ENCODE measurements at regions not wholly inside any gene's neighbourhood (a gene's known extent, or its start where the extent isn't known, plus 50 kb on each side); places are given as distances from the start of the nearest gene placed in this dataset.
A peak's percentile ranks its signal among the peaks of the same experiment; 100 is the strongest.

- no peak for DNase-seq
- Histone ChIP-seq H3K4me3 (no peak overlapping the region), H3K27me3 (no peaks in the 10 kb centered on the region), H3K36me3 (no peaks in the 10 kb centered on the region), H3K4me1 (peaks cover 0 to 6% of the 10 kb centered on the region in 2 donors), H3K9me3 (no peaks in the 10 kb centered on the region), H3K27ac (no peak overlapping the region)
- intact Hi-C loops (cut with DNase I; ENCODE audit: low total_unique reads), result no loop called here
- no peak for TF ChIP-seq CTCF (IDR thresholded peaks at IDR 0.05)
- TF ChIP-seq POLR2A (IDR thresholded peaks at IDR 0.05), result no peak
These were observed 492.2 kb downstream of the ENC1 start for GRCh38 chr5:74148321-74148720.

- Histone ChIP-seq H3K4me1 (no peaks in the 10 kb centered on the region), H3K27me3 (no peaks in the 10 kb centered on the region), H3K27ac (no peak overlapping the region), H3K4me3 (no peak overlapping the region), H3K36me3 (no peaks in the 10 kb centered on the region), H3K9me3 (no peaks in the 10 kb centered on the region)
- TF ChIP-seq CTCF (IDR thresholded peaks at IDR 0.05) (no peak), POLR2A (IDR thresholded peaks at IDR 0.05) (no peak)
- intact Hi-C loops (cut with DNase I; ENCODE audit: low total_unique reads), result no loop called here
- DNase-seq, result no peak
These were observed 493.7 kb downstream of the ENC1 start for GRCh38 chr5:74146796-74147195.

GRCh38 chr5:74145951-74146350 is 494.6 kb downstream of the ENC1 start:
- Histone ChIP-seq H3K4me3 (no peak overlapping the region), H3K36me3 (no peaks in the 10 kb centered on the region), H3K4me1 (no peaks in the 10 kb centered on the region), H3K27me3 (no peaks in the 10 kb centered on the region), H3K27ac (peak overlapping the region in 1 of 2 donors; percentile 19), H3K9me3 (no peaks in the 10 kb centered on the region)
- intact Hi-C loops (cut with DNase I; ENCODE audit: low total_unique reads), result no loop called here
- DNase-seq, result no peak
- TF ChIP-seq CTCF (IDR thresholded peaks at IDR 0.05), result no peak
- no peak for TF ChIP-seq POLR2A (IDR thresholded peaks at IDR 0.05)

- peak; percentile 33 to 36 for DNase-seq
- Histone ChIP-seq H3K27ac (peak overlapping the region in 1 of 2 donors; percentile 18), H3K36me3 (no peaks in the 10 kb centered on the region), H3K4me1 (no peaks in the 10 kb centered on the region), H3K9me3 (no peaks in the 10 kb centered on the region), H3K27me3 (no peaks in the 10 kb centered on the region), H3K4me3 (no peak overlapping the region)
- intact Hi-C loops (cut with DNase I; ENCODE audit: low total_unique reads), result no loop called here
- TF ChIP-seq CTCF (IDR thresholded peaks at IDR 0.05), result no peak
- TF ChIP-seq POLR2A (IDR thresholded peaks at IDR 0.05), result no peak
These were observed 496.7 kb downstream of the ENC1 start for GRCh38 chr5:74143721-74144330.

- intact Hi-C loops (cut with DNase I; ENCODE audit: low total_unique reads), result no loop called here
- no peaks in the 10 kb centered on the region for H3K36me3 ChIP-seq
- TF ChIP-seq POLR2A (IDR thresholded peaks at IDR 0.05), result no peak
- no peak for TF ChIP-seq CTCF (IDR thresholded peaks at IDR 0.05)
- H3K27me3 ChIP-seq, result no peaks in the 10 kb centered on the region
- no peaks in the 10 kb centered on the region for H3K4me1 ChIP-seq
- no peak for DNase-seq
- H3K9me3 ChIP-seq, result no peaks in the 10 kb centered on the region
- H3K27ac ChIP-seq, result no peak overlapping the region
- H3K4me3 ChIP-seq, result no peak overlapping the region
These were observed 497.4 kb downstream of the ENC1 start for GRCh38 chr5:74143151-74143550.

Data from uterus (tissue), 3 donors.